Central memory CD8-positive, alpha-beta T cell (primary cell): ENCODE measurements at regions not wholly inside any gene's neighbourhood (a gene's known extent, or its start where the extent isn't known, plus 50 kb on each side); places are given as distances from the start of the nearest gene placed in this dataset.
"Not testable (repeated sequence)": the region's sequence is repeated elsewhere in the genome, so short reads cannot be mapped to it uniquely, and the experiment has no call there.

ENCODE experiments used
- ATAC-seq: fragments of 150-1000 bp; cut with Tn5 transposase; replicated peaks from 2 replicates; pipeline ENCODE4 v1.10.0; 2022; ENCODE audit warnings: mild to moderate bottlenecking, moderate FRiP score, moderate number of reproducible peaks; ENCODE audit not compliant: poor library complexity, severe bottlenecking; ENCODE audit errors: extremely low read depth
- DNase-seq, 2 donors: peaks; one replicate each; pipeline ENCODE4 v3.0.0; 2021; ENCODE audit warnings: low spot score in 2 of 2
- H3K27ac Mint-ChIP-seq: one replicate; pipeline ENCODE4 v1.8.0; 2022; ENCODE audit warnings: low read depth, mild to moderate bottlenecking, moderate library complexity, mixed read lengths
- H3K27me3 Mint-ChIP-seq: one replicate; pipeline ENCODE4 v1.8.0; 2022; ENCODE audit warnings: mixed read lengths
- H3K36me3 Mint-ChIP-seq: one replicate; pipeline ENCODE4 v1.8.0; 2022; ENCODE audit warnings: mild to moderate bottlenecking, moderate library complexity, mixed read lengths; ENCODE audit not compliant: insufficient read depth
- H3K4me1 Mint-ChIP-seq: one replicate; pipeline ENCODE4 v1.8.0; 2022; ENCODE audit warnings: mixed read lengths
- H3K4me3 Mint-ChIP-seq: one replicate; pipeline ENCODE4 v1.8.0; 2022; ENCODE audit warnings: mild to moderate bottlenecking, moderate library complexity, mixed read lengths
- H3K9me3 Mint-ChIP-seq: one replicate; pipeline ENCODE4 v1.8.0; 2022; ENCODE audit warnings: mixed read lengths

- no peaks in the 10 kb centered on the region for H3K27me3 Mint-ChIP-seq
- no peak for ATAC-seq
- H3K4me3 Mint-ChIP-seq, result no peak overlapping the region
- no peak for DNase-seq
- H3K27ac Mint-ChIP-seq, result no peak overlapping the region
- H3K9me3 Mint-ChIP-seq, result peaks cover 18% of the 10 kb centered on the region
- H3K36me3 Mint-ChIP-seq, result no peaks in the 10 kb centered on the region
- H3K4me1 Mint-ChIP-seq, result no peaks in the 10 kb centered on the region
Measured at GRCh38 chr2:35510636-35511035, 844.9 kb upstream of the CRIM1 start.

- no peaks in the 10 kb centered on the region for H3K4me1 Mint-ChIP-seq
- H3K27ac Mint-ChIP-seq, result no peak overlapping the region
- H3K4me3 Mint-ChIP-seq, result no peak overlapping the region
- no peak for ATAC-seq
- no peak for DNase-seq
- H3K27me3 Mint-ChIP-seq, result no peaks in the 10 kb centered on the region
- H3K36me3 Mint-ChIP-seq, result peaks cover under 1% of the 10 kb centered on the region
- peaks cover 18% of the 10 kb centered on the region for H3K9me3 Mint-ChIP-seq
Measured at GRCh38 chr2:35508601-35509000, 847.0 kb upstream of the CRIM1 start.

GRCh38 chr2:35504419-35504818 is 851.2 kb upstream of the CRIM1 start:
- DNase-seq (no peak), ATAC-seq (no peak)
- peaks cover 2% of the 10 kb centered on the region for H3K36me3 Mint-ChIP-seq
- H3K27me3 Mint-ChIP-seq, result no peaks in the 10 kb centered on the region
- H3K4me3 Mint-ChIP-seq, result no peak overlapping the region
- no peak overlapping the region for H3K27ac Mint-ChIP-seq
- peaks cover 1% of the 10 kb centered on the region for H3K9me3 Mint-ChIP-seq
- no peaks in the 10 kb centered on the region for H3K4me1 Mint-ChIP-seq

- no peak overlapping the region for H3K27ac Mint-ChIP-seq
- H3K4me1 Mint-ChIP-seq, result no peaks in the 10 kb centered on the region
- H3K36me3 Mint-ChIP-seq, result peaks cover 2% of the 10 kb centered on the region
- ATAC-seq (no peak), DNase-seq (no peak)
- no peak overlapping the region for H3K4me3 Mint-ChIP-seq
- no peaks in the 10 kb centered on the region for H3K9me3 Mint-ChIP-seq
- H3K27me3 Mint-ChIP-seq, result no peaks in the 10 kb centered on the region
Measured at GRCh38 chr2:35503738-35504199, 851.8 kb upstream of the CRIM1 start.

- H3K27ac Mint-ChIP-seq, result no peak overlapping the region
- H3K9me3 Mint-ChIP-seq, result no peaks in the 10 kb centered on the region
- H3K4me1 Mint-ChIP-seq, result no peaks in the 10 kb centered on the region
- ATAC-seq (no peak), DNase-seq (no peak)
- no peaks in the 10 kb centered on the region for H3K27me3 Mint-ChIP-seq
- H3K36me3 Mint-ChIP-seq, result peaks cover 2% of the 10 kb centered on the region
- no peak overlapping the region for H3K4me3 Mint-ChIP-seq
Measured at GRCh38 chr2:35503311-35503710, 852.3 kb upstream of the CRIM1 start.

- H3K4me3 Mint-ChIP-seq, result no peak overlapping the region
- H3K9me3 Mint-ChIP-seq, result no peaks in the 10 kb centered on the region
- peaks cover 2% of the 10 kb centered on the region for H3K36me3 Mint-ChIP-seq
- H3K27me3 Mint-ChIP-seq, result no peaks in the 10 kb centered on the region
- H3K27ac Mint-ChIP-seq, result no peak overlapping the region
- no peaks in the 10 kb centered on the region for H3K4me1 Mint-ChIP-seq
- DNase-seq (no peak), ATAC-seq (no peak)
Measured at GRCh38 chr2:35501076-35501475, 854.5 kb upstream of the CRIM1 start.

- H3K36me3 Mint-ChIP-seq, result no peaks in the 10 kb centered on the region
- H3K4me1 Mint-ChIP-seq, result no peaks in the 10 kb centered on the region
- H3K4me3 Mint-ChIP-seq, result no peak overlapping the region
- no peak overlapping the region for H3K27ac Mint-ChIP-seq
- ATAC-seq, result no peak
- no peaks in the 10 kb centered on the region for H3K9me3 Mint-ChIP-seq
- no peaks in the 10 kb centered on the region for H3K27me3 Mint-ChIP-seq
- no peak for DNase-seq
Measured at GRCh38 chr2:35496022-35496421, 859.6 kb upstream of the CRIM1 start.

GRCh38 chr2:35495182-35495581 is 860.4 kb upstream of the CRIM1 start:
- DNase-seq (no peak), ATAC-seq (no peak)
- Mint-ChIP-seq H3K27ac (no peak overlapping the region), H3K36me3 (no peaks in the 10 kb centered on the region), H3K4me3 (no peak overlapping the region), H3K27me3 (no peaks in the 10 kb centered on the region), H3K9me3 (no peaks in the 10 kb centered on the region), H3K4me1 (no peaks in the 10 kb centered on the region)

GRCh38 chr2:35478121-35478520 is 877.5 kb upstream of the CRIM1 start:
- H3K4me3 Mint-ChIP-seq, H3K27me3 Mint-ChIP-seq, ATAC-seq, H3K36me3 Mint-ChIP-seq, DNase-seq, H3K27ac Mint-ChIP-seq, H3K4me1 Mint-ChIP-seq: not testable (repeated sequence)
- peaks cover 29% of the 10 kb centered on the region for H3K9me3 Mint-ChIP-seq

- H3K27me3 Mint-ChIP-seq, result no peaks in the 10 kb centered on the region
- H3K4me1 Mint-ChIP-seq, result no peaks in the 10 kb centered on the region
- no peak overlapping the region for H3K4me3 Mint-ChIP-seq
- H3K9me3 Mint-ChIP-seq, result no peaks in the 10 kb centered on the region
- H3K36me3 Mint-ChIP-seq, result peaks cover 1% of the 10 kb centered on the region
- ATAC-seq, result no peak
- DNase-seq, result no peak
- no peak overlapping the region for H3K27ac Mint-ChIP-seq
Measured at GRCh38 chr2:35468245-35468644, 887.3 kb upstream of the CRIM1 start.

- Mint-ChIP-seq H3K4me1 (no peaks in the 10 kb centered on the region), H3K27me3 (no peaks in the 10 kb centered on the region)
Measured at GRCh38 chr2:35463805-35464596, 891.6 kb upstream of the CRIM1 start.

GRCh38 chr2:35462226-35462998 is 893.2 kb upstream of the CRIM1 start:
- DNase-seq (no peak), ATAC-seq (no peak)
- Mint-ChIP-seq H3K4me3 (no peak overlapping the region), H3K4me1 (no peaks in the 10 kb centered on the region), H3K27ac (no peak overlapping the region), H3K9me3 (no peaks in the 10 kb centered on the region), H3K27me3 (no peaks in the 10 kb centered on the region), H3K36me3 (peaks cover 1% of the 10 kb centered on the region)

More at GRCh38 chr2:35463805-35464596, 891.6 kb upstream of the CRIM1 start:
- H3K36me3 Mint-ChIP-seq, result peaks cover 1% of the 10 kb centered on the region
- H3K9me3 Mint-ChIP-seq, result no peaks in the 10 kb centered on the region
- H3K4me3 Mint-ChIP-seq, result no peak overlapping the region
- H3K27ac Mint-ChIP-seq, result no peak overlapping the region
- ATAC-seq, result no peak
- no peak for DNase-seq

GRCh38 chr2:35461406-35461805 is 894.2 kb upstream of the CRIM1 start:
- H3K4me3 Mint-ChIP-seq, result no peak overlapping the region
- peaks cover 1% of the 10 kb centered on the region for H3K36me3 Mint-ChIP-seq
- no peaks in the 10 kb centered on the region for H3K27me3 Mint-ChIP-seq
- no peak overlapping the region for H3K27ac Mint-ChIP-seq
- no peak for DNase-seq
- no peaks in the 10 kb centered on the region for H3K4me1 Mint-ChIP-seq
- H3K9me3 Mint-ChIP-seq, result no peaks in the 10 kb centered on the region
- ATAC-seq, result no peak
